ENCODE measurements at regions not wholly inside any gene's neighbourhood (a gene's known extent, or its start where the extent isn't known, plus 50 kb on each side); places are given as distances from the start of the nearest gene placed in this dataset.

DNA sequence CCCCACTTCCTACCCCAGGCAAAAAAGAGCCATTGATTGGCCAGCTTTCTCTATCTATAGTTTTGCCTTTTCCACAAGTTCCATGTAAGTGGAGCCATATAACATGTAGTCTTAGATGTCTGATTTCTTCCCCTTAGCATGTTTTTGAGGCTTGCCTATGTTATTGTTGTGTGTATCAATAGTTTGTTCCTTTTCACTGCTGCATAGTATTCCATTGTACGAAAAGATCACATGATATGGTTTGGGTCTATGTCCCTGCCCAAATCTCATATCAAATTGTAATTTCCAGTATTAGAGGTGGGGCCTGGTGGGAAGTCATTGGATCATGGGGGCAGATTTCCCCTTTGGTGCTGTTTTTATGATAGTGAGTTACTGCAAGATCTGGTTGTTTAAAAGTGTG is 93.6 kb upstream of the RFLNA start:
- TF ChIP-seq, protein P1, sequence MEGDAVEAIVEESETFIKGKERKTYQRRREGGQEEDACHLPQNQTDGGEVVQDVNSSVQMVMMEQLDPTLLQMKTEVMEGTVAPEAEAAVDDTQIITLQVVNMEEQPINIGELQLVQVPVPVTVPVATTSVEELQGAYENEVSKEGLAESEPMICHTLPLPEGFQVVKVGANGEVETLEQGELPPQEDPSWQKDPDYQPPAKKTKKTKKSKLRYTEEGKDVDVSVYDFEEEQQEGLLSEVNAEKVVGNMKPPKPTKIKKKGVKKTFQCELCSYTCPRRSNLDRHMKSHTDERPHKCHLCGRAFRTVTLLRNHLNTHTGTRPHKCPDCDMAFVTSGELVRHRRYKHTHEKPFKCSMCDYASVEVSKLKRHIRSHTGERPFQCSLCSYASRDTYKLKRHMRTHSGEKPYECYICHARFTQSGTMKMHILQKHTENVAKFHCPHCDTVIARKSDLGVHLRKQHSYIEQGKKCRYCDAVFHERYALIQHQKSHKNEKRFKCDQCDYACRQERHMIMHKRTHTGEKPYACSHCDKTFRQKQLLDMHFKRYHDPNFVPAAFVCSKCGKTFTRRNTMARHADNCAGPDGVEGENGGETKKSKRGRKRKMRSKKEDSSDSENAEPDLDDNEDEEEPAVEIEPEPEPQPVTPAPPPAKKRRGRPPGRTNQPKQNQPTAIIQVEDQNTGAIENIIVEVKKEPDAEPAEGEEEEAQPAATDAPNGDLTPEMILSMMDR (conservative IDR thresholded peaks at IDR 0.05 in 1 of 2, IDR thresholded peaks at IDR 0.05 in 1 of 2; ENCODE audit: extremely low read depth in 1 of 2, insufficient read depth in 1 of 2, low read depth in 1 of 2, low read length in 2 of 2) = no peak
- TF ChIP-seq EZH2 (IDR thresholded peaks at IDR 0.05; ENCODE audit: borderline replicate concordance, low read length) = no peak

Measured in mammary epithelial cell (primary cell).